Kidney glomerular epithelial cell (primary cell): ENCODE measurements at regions not wholly inside any gene's neighbourhood (a gene's known extent, or its start where the extent isn't known, plus 50 kb on each side); places are given as distances from the start of the nearest gene placed in this dataset.

Experiments
- DNase-seq: peaks from one replicate; lab custom pipeline; 2025; lab: John Stamatoyannopoulos, UW

- no peak for DNase-seq
Observed at GRCh38 chr6:123747515-123747914, 56.1 kb upstream of the NKAIN2 start.

GRCh38 chr6:123745895-123746294, 57.8 kb upstream of the NKAIN2 start:
- peak; percentile 47 for DNase-seq

- DNase-seq = no peak
Observed at GRCh38 chr6:123744840-123745239, 58.8 kb upstream of the NKAIN2 start.

GRCh38 chr6:123742626-123743025, 61.0 kb upstream of the NKAIN2 start:
- no peak for DNase-seq

GRCh38 chr6:123733180-123733579, 70.5 kb upstream of the NKAIN2 start:
- no peak for DNase-seq

GRCh38 chr6:123716506-123716905, 79.8 kb upstream of the TRDN start:
- DNase-seq = no peak

GRCh38 chr6:123715006-123715863, 78.5 kb upstream of the TRDN start:
- DNase-seq = peak; percentile 26

GRCh38 chr6:123712831-123713230, 76.1 kb upstream of the TRDN start:
- no peak for DNase-seq

- DNase-seq = no peak
Observed at GRCh38 chr6:123702943-123703342, 66.2 kb upstream of the TRDN start.

GRCh38 chr6:123687864-123688263, 51.1 kb upstream of the TRDN start:
- DNase-seq = no peak
